ENCODE measurements at regions not wholly inside any gene's neighbourhood (a gene's known extent, or its start where the extent isn't known, plus 50 kb on each side); places are given as distances from the start of the nearest gene placed in this dataset.

- no peak for DNase-seq (ENCODE audit: extremely low read depth, low read depth)
- no peak for TF ChIP-seq CTCF (IDR thresholded peaks at IDR 0.05; ENCODE audit: low read depth, low read length, missing control alignments)
- no peak overlapping the region for H3K4me3 ChIP-seq (replicated peaks; ENCODE audit: low read depth, low read length)
Observed at GRCh38 chr13:73516731-73517130, 457.9 kb downstream of the KLF5 start.

GRCh38 chr13:73514208-73514607, 455.4 kb downstream of the KLF5 start:
- H3K4me3 ChIP-seq (replicated peaks; ENCODE audit: low read depth, low read length) = no peak overlapping the region
- TF ChIP-seq CTCF (IDR thresholded peaks at IDR 0.05; ENCODE audit: low read depth, low read length, missing control alignments) = no peak
- DNase-seq (ENCODE audit: extremely low read depth, low read depth) = no peak

DNA sequence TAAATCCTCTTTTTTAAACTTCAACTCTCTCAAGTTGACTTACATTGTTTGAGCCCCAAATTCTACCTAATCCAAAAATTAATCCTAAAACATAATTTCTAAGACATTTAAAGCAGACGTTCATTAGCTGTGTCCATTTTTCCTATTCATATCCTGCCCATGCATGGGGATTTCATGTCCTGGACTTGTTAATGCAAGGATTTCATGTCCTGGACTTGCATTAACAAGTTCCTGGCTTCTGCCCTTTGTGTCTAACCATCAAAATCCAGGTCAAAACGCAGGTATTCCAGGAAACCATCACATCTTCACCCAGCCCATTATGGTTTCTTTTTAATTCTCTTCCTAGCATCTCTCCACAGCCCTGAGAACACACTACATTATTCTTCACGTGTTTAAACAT, 454.9 kb downstream of the KLF5 start:
- no peak for DNase-seq (ENCODE audit: extremely low read depth, low read depth)
- H3K4me3 ChIP-seq (replicated peaks; ENCODE audit: low read depth, low read length) = no peak overlapping the region
- TF ChIP-seq CTCF (IDR thresholded peaks at IDR 0.05; ENCODE audit: low read depth, low read length, missing control alignments) = no peak

DNA sequence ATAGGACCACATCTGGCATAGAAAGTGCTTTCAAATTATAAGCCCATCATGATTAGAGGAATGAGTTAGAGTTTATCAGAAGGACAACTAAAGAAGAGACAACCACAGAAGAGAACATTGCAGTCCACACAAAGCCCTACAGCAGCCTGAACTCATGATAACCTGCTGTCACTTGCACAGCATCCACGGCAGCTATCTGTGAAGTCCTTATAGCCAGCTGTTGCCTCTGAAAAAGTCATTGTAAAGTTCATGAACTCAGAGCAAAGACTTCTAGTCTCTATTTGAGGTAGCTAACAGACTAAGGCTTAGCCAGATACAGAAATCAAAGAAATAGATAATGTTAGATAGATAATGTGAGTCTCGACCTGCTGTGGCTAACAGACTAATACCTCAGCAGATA, 450.0 kb downstream of the KLF5 start:
- no peak overlapping the region for H3K4me3 ChIP-seq (replicated peaks; ENCODE audit: low read depth, low read length)
- no peak for TF ChIP-seq CTCF (IDR thresholded peaks at IDR 0.05; ENCODE audit: low read depth, low read length, missing control alignments)
- DNase-seq (ENCODE audit: extremely low read depth, low read depth) = no peak

DNA sequence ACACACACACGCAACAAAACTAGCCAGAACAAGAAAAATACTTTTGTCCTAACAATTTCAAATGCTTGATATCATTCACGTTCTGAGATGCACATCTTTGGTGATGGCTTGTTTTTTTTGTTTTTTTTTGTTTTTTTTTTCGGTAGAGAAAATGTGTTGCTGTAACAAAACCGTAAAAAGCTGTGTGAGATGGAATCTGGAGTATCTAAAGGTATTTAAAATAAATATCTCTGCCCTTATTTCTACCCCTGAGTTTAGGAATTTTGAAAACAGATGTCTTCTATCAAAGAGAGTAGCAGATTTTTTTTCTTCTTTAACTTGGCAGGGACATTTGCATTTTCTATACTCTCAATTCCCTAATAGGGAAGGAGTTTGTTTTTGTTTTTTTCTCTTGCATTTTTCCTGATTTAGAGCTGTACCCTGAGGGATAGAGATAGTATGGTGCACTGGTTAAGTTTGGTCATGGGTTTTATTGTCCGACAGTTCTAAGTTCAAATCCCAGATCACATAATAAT, 446.6 kb downstream of the KLF5 start:
- no peak for DNase-seq (ENCODE audit: extremely low read depth, low read depth)
- no peak for TF ChIP-seq CTCF (IDR thresholded peaks at IDR 0.05; ENCODE audit: low read depth, low read length, missing control alignments)
- no peak overlapping the region for H3K4me3 ChIP-seq (replicated peaks; ENCODE audit: low read depth, low read length)

DNA sequence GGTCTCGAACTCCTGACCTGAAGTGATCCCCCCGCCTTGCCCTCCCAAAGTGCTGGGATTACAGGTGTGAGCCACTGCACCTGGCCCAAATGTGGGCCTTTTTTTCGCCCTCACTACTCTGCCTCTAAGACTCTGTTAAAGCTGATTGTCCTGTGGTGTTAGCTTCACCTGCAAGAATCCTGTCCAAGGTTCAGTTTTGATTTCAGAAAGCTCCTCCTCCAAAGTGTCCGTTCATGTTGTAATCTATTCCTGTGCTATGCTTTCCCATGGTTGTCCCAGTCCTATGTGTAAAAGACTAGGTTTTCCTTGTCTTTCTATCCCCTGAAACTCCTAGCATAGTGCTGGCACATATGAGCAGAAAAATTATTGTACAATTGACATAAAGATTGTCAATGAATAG, 440.9 kb downstream of the KLF5 start:
- H3K4me3 ChIP-seq (replicated peaks; ENCODE audit: low read depth, low read length) = no peak overlapping the region
- no peak for TF ChIP-seq CTCF (IDR thresholded peaks at IDR 0.05; ENCODE audit: low read depth, low read length, missing control alignments)
- no peak for DNase-seq (ENCODE audit: extremely low read depth, low read depth)

DNA sequence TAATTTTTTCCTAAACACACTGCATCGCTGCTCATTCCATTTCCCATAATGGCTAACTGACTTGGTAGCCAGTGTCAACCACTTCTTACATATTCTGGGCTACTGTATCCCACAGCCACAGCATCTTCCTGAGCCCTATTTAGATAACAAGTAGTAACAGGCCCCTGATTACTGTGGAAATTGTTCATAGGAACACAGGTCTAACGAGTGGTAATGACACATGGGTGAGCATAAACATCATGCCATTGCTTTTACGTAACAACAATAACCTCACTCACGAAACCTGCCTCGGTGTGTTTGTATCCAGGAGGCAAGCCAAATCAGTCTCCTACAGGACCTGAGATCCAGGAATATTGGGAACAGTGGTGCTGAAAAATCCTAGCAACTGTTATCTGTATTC, 438.6 kb downstream of the KLF5 start:
- no peak for TF ChIP-seq CTCF (IDR thresholded peaks at IDR 0.05; ENCODE audit: low read depth, low read length, missing control alignments)
- no peak overlapping the region for H3K4me3 ChIP-seq (replicated peaks; ENCODE audit: low read depth, low read length)
- no peak for DNase-seq (ENCODE audit: extremely low read depth, low read depth)

All from HFF-Myc (cell line).